ENCODE measurements at regions not wholly inside any gene's neighbourhood (a gene's known extent, or its start where the extent isn't known, plus 50 kb on each side); places are given as distances from the start of the nearest gene placed in this dataset.

DNA sequence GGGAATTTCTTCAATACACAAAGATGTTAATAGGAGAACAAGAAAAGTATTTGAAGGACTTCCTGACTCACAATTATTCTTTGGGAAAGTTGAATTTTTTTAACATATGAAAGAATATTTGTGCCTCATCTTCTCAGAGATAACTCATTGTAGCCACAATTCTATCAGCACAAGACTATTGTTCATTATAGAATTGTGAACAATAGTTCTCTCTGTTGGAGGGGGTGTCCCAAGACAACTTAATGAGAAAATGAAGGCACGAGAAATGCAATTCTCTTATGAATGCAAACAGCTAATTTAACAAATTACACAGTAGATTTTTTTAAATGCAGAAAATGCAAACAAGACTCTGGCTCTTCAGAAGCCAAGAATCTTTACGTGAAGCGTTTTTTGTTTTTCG lies 157.0 kb downstream of the BARD1 start:
- no peak for TF ChIP-seq USF2 (IDR thresholded peaks at IDR 0.05; ENCODE audit: low read depth, low read length)
- no peak for TF ChIP-seq MAZ (IDR thresholded peaks at IDR 0.05; ENCODE audit: borderline replicate concordance, low read depth, low read length)
- no peak for TF ChIP-seq MAFK (IDR thresholded peaks at IDR 0.05; ENCODE audit: low read depth, low read length)
- TF ChIP-seq CHD1 (IDR thresholded peaks at IDR 0.05; ENCODE audit: low read depth, low read length): no peak
- TF ChIP-seq FOS (IDR thresholded peaks at IDR 0.05; ENCODE audit: low read depth, low read length): no peak
- TF ChIP-seq, protein P1, sequence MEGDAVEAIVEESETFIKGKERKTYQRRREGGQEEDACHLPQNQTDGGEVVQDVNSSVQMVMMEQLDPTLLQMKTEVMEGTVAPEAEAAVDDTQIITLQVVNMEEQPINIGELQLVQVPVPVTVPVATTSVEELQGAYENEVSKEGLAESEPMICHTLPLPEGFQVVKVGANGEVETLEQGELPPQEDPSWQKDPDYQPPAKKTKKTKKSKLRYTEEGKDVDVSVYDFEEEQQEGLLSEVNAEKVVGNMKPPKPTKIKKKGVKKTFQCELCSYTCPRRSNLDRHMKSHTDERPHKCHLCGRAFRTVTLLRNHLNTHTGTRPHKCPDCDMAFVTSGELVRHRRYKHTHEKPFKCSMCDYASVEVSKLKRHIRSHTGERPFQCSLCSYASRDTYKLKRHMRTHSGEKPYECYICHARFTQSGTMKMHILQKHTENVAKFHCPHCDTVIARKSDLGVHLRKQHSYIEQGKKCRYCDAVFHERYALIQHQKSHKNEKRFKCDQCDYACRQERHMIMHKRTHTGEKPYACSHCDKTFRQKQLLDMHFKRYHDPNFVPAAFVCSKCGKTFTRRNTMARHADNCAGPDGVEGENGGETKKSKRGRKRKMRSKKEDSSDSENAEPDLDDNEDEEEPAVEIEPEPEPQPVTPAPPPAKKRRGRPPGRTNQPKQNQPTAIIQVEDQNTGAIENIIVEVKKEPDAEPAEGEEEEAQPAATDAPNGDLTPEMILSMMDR (conservative IDR thresholded peaks at IDR 0.05; ENCODE audit: low read depth, low read length): no peak
- TF ChIP-seq, protein P2, sequence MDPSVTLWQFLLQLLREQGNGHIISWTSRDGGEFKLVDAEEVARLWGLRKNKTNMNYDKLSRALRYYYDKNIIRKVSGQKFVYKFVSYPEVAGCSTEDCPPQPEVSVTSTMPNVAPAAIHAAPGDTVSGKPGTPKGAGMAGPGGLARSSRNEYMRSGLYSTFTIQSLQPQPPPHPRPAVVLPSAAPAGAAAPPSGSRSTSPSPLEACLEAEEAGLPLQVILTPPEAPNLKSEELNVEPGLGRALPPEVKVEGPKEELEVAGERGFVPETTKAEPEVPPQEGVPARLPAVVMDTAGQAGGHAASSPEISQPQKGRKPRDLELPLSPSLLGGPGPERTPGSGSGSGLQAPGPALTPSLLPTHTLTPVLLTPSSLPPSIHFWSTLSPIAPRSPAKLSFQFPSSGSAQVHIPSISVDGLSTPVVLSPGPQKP (IDR thresholded peaks at IDR 0.05; ENCODE audit: borderline replicate concordance, low read depth, low read length): no peak
- TF ChIP-seq NFE2L2 (IDR thresholded peaks at IDR 0.05; ENCODE audit: low read depth, low read length): no peak
- no peak for TF ChIP-seq RAD21 (IDR thresholded peaks at IDR 0.05; ENCODE audit: low read length)
- TF ChIP-seq SMC3 (IDR thresholded peaks at IDR 0.05; ENCODE audit: low read depth, low read length): no peak
- no peak for TF ChIP-seq RCOR1 (IDR thresholded peaks at IDR 0.05; ENCODE audit: insufficient replicate concordance, low read length)
- TF ChIP-seq RFX5 (IDR thresholded peaks at IDR 0.05; ENCODE audit: low read depth, low read length): no peak
- TF ChIP-seq POLR2A (IDR thresholded peaks at IDR 0.05; ENCODE audit: low read depth, low read length): no peak
- no peak for TF ChIP-seq CEBPB (IDR thresholded peaks at IDR 0.05; ENCODE audit: low read depth, low read length)
- TF ChIP-seq MXI1 (IDR thresholded peaks at IDR 0.05; ENCODE audit: borderline replicate concordance, low read depth, low read length): no peak
- no peak for TF ChIP-seq BHLHE40 (IDR thresholded peaks at IDR 0.05; ENCODE audit: low read depth, low read length)
- Histone ChIP-seq H4K8ac (ENCODE audit: low read depth in 2 of 2, low read length in 2 of 2) (no peak overlapping the region), H2AK9ac (replicated peaks; ENCODE audit: low read depth, low read length, poor library complexity) (no peak overlapping the region), H3K36me3 (ENCODE audit: control insufficient read depth, insufficient read depth, low read length) (no peaks in the 10 kb centered on the region), H2BK15ac (ENCODE audit: low read depth, low read length) (no peak overlapping the region), H4K5ac (ENCODE audit: low read depth, low read length) (no peak overlapping the region), H3K4me2 (ENCODE audit: low read depth, low read length) (no peak overlapping the region), H4K20me1 (ENCODE audit: insufficient read depth, low read length) (no peaks in the 10 kb centered on the region), H3K27me3 (ENCODE audit: control insufficient read depth, insufficient read depth, low read length) (no peaks in the 10 kb centered on the region), H2AK5ac (ENCODE audit: low read depth, low read length) (no peak overlapping the region), H3K9me1 (ENCODE audit: insufficient read depth, low read length) (no peaks in the 10 kb centered on the region), H3K9me3 (ENCODE audit: control insufficient read depth, insufficient read depth, low read length) (0 out of 2 replicates have a peak, but pooled peaks cover 2% of the 10 kb centered on the region), H3K4me1 (ENCODE audit: control insufficient read depth, insufficient read depth, low read length) (peaks cover 2% of the 10 kb centered on the region; the same call in 1 of the 2 replicates), H4K91ac (ENCODE audit: insufficient read depth, low read depth, low read length) (no peak overlapping the region), H3K23ac (ENCODE audit: low read depth, low read length) (no peak overlapping the region), H3K4me3 (ENCODE audit: insufficient read depth, low read depth, low read length) (no peak overlapping the region), H3K4ac (ENCODE audit: low read depth, low read length) (no peak overlapping the region), H2BK120ac (ENCODE audit: low read depth, low read length) (no peak overlapping the region), H3K27ac (ENCODE audit: insufficient read depth, low read length) (no peak overlapping the region), H2BK5ac (ENCODE audit: low read depth, low read length, poor library complexity, severe bottlenecking) (no peak overlapping the region), H3K56ac (ENCODE audit: extremely low read depth, insufficient read depth, low read length) (no peak overlapping the region), H3K14ac (replicated peaks; ENCODE audit: low read depth, low read length) (no peak overlapping the region), H3K18ac (ENCODE audit: low read depth, low read length) (no peak overlapping the region), H3K79me1 (ENCODE audit: low read depth in 1 of 2, low read length in 2 of 2) (no peaks in the 10 kb centered on the region), H2AFZ (replicated peaks; ENCODE audit: low read length, poor library complexity) (no peak overlapping the region), H3K9ac (ENCODE audit: low read depth, low read length) (no peak overlapping the region), H2BK20ac (ENCODE audit: low read depth, low read length) (no peak overlapping the region)
- BruUV-seq (replicated peaks): no TSS peak
- ChIA-PET POLR2A (ENCODE audit: unreplicated experiment) (no interaction called here), CTCF (interaction anchor here (0.6 kb wide), 1 partner anchor 165 kb away, joined by 4 read pairs; no protein-coding TSS in a partner anchor)
- in situ Hi-C loops (cut with MboI; ENCODE audit: low sequenced_read_pairs) (no loop called here), dilution Hi-C loops (cut with HindIII; ENCODE audit: low sequenced_read_pairs, unreplicated experiment) (no loop called here), intact Hi-C loops (cut with micrococcal nuclease) (no loop called here)
- no peak for DNase-seq
- no CpG with 5 or more reads among the region's 4 CpGs for WGBS, 2 experiments (ENCODE audit: extremely low coverage in 2 of 2, insufficient read length in 1 of 2)
- ATAC-seq (ENCODE audit: low read depth): no peak

Measured in IMR-90 (cell line).